ENCODE measurements at regions not wholly inside any gene's neighbourhood (a gene's known extent, or its start where the extent isn't known, plus 50 kb on each side); places are given as distances from the start of the nearest gene placed in this dataset.
A peak's percentile ranks its signal among the peaks of the same experiment; 100 is the strongest.

DNA sequence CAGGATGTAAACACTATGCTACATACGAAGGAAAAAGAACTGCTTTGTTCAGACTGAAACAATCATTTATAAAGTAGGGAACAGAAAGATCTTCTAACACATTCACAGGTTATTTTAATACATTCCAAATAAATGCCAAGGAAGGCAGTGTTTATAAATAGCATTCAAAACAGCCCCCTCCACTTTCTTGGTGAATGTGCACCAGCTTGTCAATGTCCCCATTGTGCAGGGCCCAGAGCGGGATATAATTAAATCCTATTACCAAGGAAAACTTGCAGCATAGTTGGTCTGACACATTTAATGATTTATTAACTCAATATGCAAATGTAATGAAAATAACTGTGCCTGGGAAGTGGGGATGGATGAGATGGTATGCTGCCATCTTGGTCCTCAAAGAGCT is 135.9 kb upstream of the RAD23B start:
- Histone ChIP-seq H3K27me3 (no peaks in the 10 kb centered on the region), H3K4me3 (no peak overlapping the region), H3K36me3 (no peaks in the 10 kb centered on the region), H3K9me3 (no peaks in the 10 kb centered on the region)
- DNase-seq: no peak

- H3K36me3 ChIP-seq: no peaks in the 10 kb centered on the region
- H3K9me3 ChIP-seq: no peaks in the 10 kb centered on the region
- no peak for DNase-seq
- no peaks in the 10 kb centered on the region for H3K27me3 ChIP-seq
- no peak overlapping the region for H3K4me3 ChIP-seq
These were observed 134.9 kb upstream of the RAD23B start for GRCh38 chr9:107148216-107148615.

DNA sequence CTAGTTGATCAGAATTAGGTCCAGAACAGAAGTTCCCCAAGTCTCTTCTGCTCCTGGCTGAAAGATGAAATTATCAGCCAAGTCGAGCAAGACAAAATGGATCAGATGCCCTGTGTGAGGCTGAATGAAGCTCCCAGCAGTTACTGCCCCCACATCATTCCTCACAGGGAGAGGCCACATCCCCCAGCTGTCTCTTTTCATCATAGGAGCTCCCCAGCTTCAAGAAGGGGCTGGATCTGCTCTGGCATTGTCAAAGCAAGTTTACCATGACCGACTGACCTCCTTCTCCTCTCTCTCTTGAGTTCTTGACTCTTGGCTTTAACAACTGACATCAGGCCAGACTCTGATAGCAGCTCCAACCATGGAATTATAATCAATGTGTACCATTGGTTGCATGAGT is 133.3 kb upstream of the RAD23B start:
- no peaks in the 10 kb centered on the region for H3K36me3 ChIP-seq
- DNase-seq: no peak
- H3K27me3 ChIP-seq: no peaks in the 10 kb centered on the region
- no peaks in the 10 kb centered on the region for H3K9me3 ChIP-seq
- no peak overlapping the region for H3K4me3 ChIP-seq

DNA sequence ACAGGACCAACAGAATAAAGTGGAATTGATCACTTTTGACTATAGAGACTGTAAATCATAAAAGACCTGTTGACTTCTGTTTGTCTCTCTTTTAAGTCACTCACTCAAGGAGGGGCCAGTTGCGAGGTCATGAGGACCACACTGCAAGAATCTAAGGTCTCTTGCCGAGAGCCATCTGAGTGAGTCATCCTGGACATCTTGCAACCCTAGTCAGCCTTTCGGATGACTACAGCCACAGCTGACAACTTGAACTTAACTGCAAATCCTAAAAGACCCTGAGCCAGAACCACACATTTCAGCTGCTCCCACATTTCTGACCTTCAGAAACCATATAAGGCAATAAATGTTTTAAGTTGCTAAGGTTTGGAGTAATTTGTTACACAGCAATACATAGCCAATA is 129.7 kb upstream of the RAD23B start:
- Histone ChIP-seq H3K36me3 (no peaks in the 10 kb centered on the region), H3K27me3 (no peaks in the 10 kb centered on the region), H3K4me3 (no peak overlapping the region), H3K9me3 (no peaks in the 10 kb centered on the region)
- peak; percentile 26 for DNase-seq

GRCh38 chr9:107154291-107154690 is 128.8 kb upstream of the RAD23B start:
- Histone ChIP-seq H3K27me3 (no peaks in the 10 kb centered on the region), H3K36me3 (no peaks in the 10 kb centered on the region), H3K4me3 (no peak overlapping the region), H3K9me3 (no peaks in the 10 kb centered on the region)
- DNase-seq: no peak

GRCh38 chr9:107154766-107155165 is 128.3 kb upstream of the RAD23B start:
- Histone ChIP-seq H3K4me3 (no peak overlapping the region), H3K36me3 (no peaks in the 10 kb centered on the region), H3K27me3 (no peaks in the 10 kb centered on the region), H3K9me3 (no peaks in the 10 kb centered on the region)
- no peak for DNase-seq

- Histone ChIP-seq H3K4me3 (no peak overlapping the region), H3K27me3 (no peaks in the 10 kb centered on the region), H3K36me3 (no peaks in the 10 kb centered on the region), H3K9me3 (no peaks in the 10 kb centered on the region)
- DNase-seq: no peak
These were observed 127.7 kb upstream of the RAD23B start for GRCh38 chr9:107155244-107155817.

DNA sequence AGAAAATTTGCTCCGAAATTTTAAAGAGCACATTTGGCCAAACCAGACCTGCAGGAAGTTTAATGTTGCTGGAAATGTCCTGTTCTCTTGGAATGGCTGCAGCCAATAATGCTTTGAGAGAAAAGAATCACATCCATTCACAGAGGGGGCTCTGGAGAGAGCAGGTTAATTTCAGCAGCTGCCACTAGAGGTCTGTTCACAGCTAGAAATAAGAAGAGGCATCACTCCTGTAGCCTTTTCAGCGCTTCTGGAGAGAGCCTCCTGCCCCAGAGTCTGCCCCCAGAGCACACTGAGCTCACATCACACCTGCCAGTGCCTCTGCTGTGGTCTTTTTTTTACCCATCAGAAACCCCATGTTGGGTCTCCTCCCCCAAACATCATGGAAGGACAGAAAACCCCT is 124.8 kb upstream of the RAD23B start:
- H3K36me3 ChIP-seq: no peaks in the 10 kb centered on the region
- no peak for DNase-seq
- H3K9me3 ChIP-seq: no peaks in the 10 kb centered on the region
- H3K4me3 ChIP-seq: no peak overlapping the region
- no peaks in the 10 kb centered on the region for H3K27me3 ChIP-seq

DNA sequence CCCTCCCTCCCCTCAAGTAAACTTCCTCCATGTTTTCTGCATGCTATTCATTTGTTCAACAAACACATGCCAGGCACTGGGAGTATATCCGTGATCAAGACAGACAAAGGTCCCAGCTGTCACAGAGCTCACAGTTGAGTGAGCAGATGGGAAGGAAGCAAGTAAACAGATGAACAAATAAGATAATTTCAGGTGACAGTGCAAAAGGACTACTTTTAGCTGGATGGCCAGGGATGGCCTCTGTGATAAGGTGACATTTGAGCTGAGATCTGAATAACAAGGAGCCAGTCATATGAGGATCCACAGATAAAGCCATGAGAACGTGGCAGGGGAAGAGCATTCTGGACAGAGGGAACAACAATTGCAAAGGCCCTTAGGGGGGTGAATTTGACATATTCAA is 121.7 kb upstream of the RAD23B start:
- H3K9me3 ChIP-seq: no peaks in the 10 kb centered on the region
- no peaks in the 10 kb centered on the region for H3K36me3 ChIP-seq
- no peak overlapping the region for H3K4me3 ChIP-seq
- no peak for DNase-seq
- no peaks in the 10 kb centered on the region for H3K27me3 ChIP-seq

GRCh38 chr9:107163370-107163769 is 119.7 kb upstream of the RAD23B start:
- no peak for DNase-seq
- Histone ChIP-seq H3K9me3 (no peaks in the 10 kb centered on the region), H3K27me3 (no peaks in the 10 kb centered on the region), H3K4me3 (no peak overlapping the region), H3K36me3 (no peaks in the 10 kb centered on the region)

DNA sequence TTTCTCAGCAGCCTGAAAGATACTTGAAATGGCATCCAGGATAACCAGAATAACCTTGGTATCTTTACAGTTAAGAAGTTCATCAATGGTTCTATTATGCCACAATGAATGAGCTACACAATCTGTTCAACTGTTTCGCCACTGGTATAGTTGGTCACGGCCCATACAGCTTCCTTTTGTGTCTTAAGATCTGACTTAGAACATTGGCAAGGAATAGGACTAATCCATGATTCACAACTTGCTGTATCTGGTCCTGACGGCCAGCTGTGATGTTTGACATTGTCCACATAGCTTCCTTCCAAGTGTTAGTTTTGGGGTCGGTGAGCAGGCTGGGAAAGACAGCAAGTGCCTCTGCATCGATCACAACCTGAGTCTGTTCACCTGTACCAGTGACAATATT is 113.3 kb upstream of the RAD23B start:
- Histone ChIP-seq H3K27me3 (no peaks in the 10 kb centered on the region), H3K36me3 (no peaks in the 10 kb centered on the region), H3K4me3 (no peak overlapping the region), H3K9me3 (no peaks in the 10 kb centered on the region)
- DNase-seq: no peak

DNA sequence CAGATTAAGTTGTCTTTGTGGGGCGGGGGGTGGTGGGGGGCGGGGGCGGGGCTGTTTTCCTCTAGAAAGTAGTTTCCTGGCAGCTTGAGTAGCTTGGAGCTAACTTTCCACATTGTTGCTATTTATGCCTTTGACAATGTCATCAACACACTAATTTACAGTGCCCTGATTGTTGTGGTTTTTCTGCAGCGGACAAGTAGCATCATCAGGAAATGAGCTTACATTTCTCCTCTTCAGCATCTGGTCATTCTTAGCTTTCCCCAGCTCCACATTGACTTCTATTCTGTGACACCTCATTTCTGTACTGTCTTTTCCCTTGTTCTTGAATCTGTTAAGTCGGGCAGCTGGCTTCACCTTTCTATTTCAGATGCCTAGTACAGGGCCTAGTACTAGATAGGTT is 112.3 kb upstream of the RAD23B start:
- H3K27me3 ChIP-seq: no peaks in the 10 kb centered on the region
- no peak overlapping the region for H3K4me3 ChIP-seq
- no peaks in the 10 kb centered on the region for H3K36me3 ChIP-seq
- no peak for DNase-seq
- no peaks in the 10 kb centered on the region for H3K9me3 ChIP-seq

GRCh38 chr9:107172160-107172978 is 110.7 kb upstream of the RAD23B start:
- no peak overlapping the region for H3K4me3 ChIP-seq
- DNase-seq: peak; percentile 52
- no peaks in the 10 kb centered on the region for H3K9me3 ChIP-seq
- H3K27me3 ChIP-seq: no peaks in the 10 kb centered on the region
- H3K36me3 ChIP-seq: no peaks in the 10 kb centered on the region

DNA sequence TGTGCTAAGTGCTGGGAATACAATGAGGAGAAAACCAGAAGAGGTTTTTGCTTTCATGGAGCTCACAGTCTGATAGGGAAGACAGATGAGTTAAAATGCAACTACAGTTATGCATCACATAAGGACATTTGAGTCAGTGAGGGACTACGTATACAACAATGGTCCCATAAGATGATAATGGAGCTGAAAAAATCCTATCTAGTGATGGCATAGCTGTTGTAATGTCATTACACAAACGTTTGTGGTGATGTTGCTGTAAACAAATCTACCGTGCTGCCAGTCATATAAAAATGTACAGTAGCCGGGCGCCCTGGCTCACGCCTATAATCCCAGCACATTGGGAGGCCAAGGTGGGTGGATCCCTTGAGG is 110.1 kb upstream of the RAD23B start:
- no peak for DNase-seq
- no peaks in the 10 kb centered on the region for H3K9me3 ChIP-seq
- no peaks in the 10 kb centered on the region for H3K36me3 ChIP-seq
- no peak overlapping the region for H3K4me3 ChIP-seq
- H3K27me3 ChIP-seq: no peaks in the 10 kb centered on the region

- DNase-seq: no peak
- Histone ChIP-seq H3K9me3 (no peaks in the 10 kb centered on the region), H3K36me3 (no peaks in the 10 kb centered on the region), H3K27me3 (no peaks in the 10 kb centered on the region), H3K4me3 (no peak overlapping the region)
These were observed 109.5 kb upstream of the RAD23B start for GRCh38 chr9:107173422-107174180.

GRCh38 chr9:107174441-107174840 is 108.6 kb upstream of the RAD23B start:
- DNase-seq: no peak
- no peaks in the 10 kb centered on the region for H3K27me3 ChIP-seq
- no peaks in the 10 kb centered on the region for H3K36me3 ChIP-seq
- H3K9me3 ChIP-seq: no peaks in the 10 kb centered on the region
- no peak overlapping the region for H3K4me3 ChIP-seq

DNA sequence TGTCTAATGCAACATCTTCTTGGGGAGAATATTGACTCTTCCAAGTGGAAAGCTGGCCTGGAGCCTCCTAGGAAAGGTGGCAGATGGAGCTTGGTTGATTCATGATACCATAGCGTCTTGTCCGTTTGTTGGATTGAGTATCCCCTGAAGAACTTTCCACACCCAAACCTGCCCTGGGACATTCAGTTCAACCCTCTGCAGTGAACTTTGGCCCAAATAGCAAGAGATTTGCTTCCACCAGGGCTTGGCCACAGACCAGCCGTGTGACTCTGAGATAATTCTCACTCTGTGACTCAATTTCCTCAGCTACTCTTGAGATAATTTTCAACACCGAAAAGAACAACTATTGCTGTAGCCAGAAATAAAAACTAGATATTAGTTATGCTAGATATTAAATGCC is 108.0 kb upstream of the RAD23B start:
- DNase-seq: no peak
- H3K9me3 ChIP-seq: no peaks in the 10 kb centered on the region
- no peak overlapping the region for H3K4me3 ChIP-seq
- H3K36me3 ChIP-seq: no peaks in the 10 kb centered on the region
- H3K27me3 ChIP-seq: no peaks in the 10 kb centered on the region

All from MG63 (cell line).